GM20431 (cell line): ENCODE measurements at regions not wholly inside any gene's neighbourhood (a gene's known extent, or its start where the extent isn't known, plus 50 kb on each side); places are given as distances from the start of the nearest gene placed in this dataset.

Experiments
- in situ Hi-C: fragments of 300-500 bp; cut with MseI, MboI; formaldehyde crosslinking; loops from one replicate; pipeline ENCODE4 v1.15.0; 2020; ENCODE audit warnings: low sequenced_read_pairs; ENCODE audit not compliant: unreplicated experiment

- in situ Hi-C loops: no loop called here
These were observed 986.4 kb downstream of the REEP3 start for GRCh38 chr10:64507651-64508028.

DNA sequence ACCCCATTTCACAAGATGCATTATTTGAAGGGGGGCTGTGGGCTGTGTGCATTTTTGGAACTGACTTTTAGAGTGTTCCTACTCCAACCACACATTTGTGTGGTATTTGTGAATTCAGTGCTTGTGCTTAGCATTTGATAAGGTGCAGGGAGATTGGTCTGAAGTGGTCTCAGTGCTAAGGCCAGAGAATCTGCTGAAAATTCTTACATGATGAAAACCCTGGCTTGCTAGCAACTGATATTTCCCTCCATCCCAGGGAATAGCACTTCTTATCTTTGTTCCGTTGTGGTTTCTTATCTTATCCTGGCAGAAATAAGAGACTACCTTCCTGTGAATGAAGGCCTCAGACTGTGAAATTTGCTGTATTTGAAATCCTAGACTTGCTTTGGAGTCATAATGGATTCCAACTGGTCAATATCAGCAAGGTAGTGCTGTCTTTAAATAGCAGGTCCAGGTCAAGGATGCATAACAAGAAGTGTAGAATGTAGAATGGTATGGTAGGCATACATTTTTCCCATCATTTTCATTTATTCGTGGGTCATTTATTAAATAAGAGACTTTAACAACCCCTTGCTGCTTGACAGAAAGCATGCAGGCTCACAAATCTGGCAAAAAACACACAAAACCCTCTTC lies 986.9 kb downstream of the REEP3 start:
- in situ Hi-C loops: no loop called here

DNA sequence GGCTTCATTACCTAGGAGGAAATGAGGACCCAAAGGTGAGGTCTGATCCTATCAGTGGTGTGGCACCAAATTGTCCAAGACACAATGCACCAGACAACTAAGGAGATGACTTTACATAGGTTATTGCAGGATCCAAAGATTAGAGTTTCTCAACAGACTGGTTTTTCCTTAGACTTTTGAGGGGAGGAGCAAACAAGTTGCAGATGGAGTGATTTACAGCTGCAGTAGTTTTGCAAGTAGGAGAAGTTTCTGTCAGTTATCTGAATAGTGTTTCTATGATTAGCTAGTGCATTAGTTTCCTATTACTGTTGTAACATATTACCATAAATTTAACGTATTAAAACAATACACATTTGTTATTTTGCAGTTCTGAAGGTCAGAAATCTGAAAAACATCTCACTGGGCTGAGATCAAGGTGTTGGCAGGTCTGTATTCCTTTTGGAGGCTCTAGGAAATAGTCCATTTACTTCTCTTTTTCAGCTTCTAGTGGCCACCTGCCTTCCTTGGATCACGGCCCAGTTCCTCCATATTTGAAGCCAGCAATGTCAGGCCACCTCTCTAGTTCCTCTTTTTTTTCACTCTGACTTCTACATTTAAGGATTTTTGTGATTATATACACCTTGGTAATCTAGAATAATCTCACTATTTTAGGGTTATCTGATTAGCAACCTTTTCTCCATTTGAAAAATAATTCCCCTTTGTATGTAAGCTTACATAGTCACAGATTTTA lies 994.9 kb downstream of the REEP3 start:
- in situ Hi-C loops: no loop called here

DNA sequence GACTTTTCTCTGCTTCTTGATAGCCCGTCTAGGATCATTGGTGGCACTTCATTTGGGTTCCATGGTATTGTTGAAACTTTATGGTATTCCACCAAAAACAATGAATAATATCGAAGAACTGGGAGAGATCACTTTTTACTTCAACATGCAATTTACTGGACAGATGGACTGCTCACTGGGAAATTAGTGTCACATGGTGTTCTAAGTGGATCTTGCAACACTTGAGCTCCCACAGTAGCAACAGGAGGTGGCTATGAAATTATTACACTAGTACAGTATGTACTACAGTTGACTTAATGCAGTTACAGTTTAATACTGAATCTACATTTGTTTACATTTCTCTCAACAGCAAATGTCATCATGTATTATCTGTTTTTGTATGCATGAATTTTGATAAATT lies 997.3 kb downstream of the REEP3 start:
- in situ Hi-C loops: no loop called here

GRCh38 chr10:64519427-64519826 lies 998.2 kb downstream of the REEP3 start:
- in situ Hi-C loops: no loop called here

- in situ Hi-C loops: no loop called here
These were observed 998.6 kb downstream of the REEP3 start for GRCh38 chr10:64519831-64520230.

GRCh38 chr10:64523065-64523759 lies 1002.0 kb downstream of the REEP3 start:
- in situ Hi-C loops: no loop called here

- in situ Hi-C loops: no loop called here
These were observed 1007.2 kb downstream of the REEP3 start for GRCh38 chr10:64528294-64529002.

DNA sequence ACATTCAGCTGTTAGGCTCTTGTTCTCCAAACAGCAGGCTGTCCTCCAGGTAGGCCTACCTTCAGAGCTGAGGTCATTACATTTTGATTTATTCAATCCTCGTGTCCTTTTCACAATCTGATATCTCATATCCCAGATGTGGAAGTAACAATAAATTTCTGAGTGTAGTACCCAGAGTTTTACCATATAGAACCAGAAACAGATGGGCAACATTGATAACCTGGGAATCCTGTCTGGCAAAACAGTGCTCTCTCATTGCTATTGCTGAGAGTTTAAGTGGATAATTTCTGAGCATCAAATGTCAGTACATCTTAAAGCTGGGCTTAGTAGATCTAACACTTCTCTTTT lies 1007.8 kb downstream of the REEP3 start:
- in situ Hi-C loops: no loop called here

DNA sequence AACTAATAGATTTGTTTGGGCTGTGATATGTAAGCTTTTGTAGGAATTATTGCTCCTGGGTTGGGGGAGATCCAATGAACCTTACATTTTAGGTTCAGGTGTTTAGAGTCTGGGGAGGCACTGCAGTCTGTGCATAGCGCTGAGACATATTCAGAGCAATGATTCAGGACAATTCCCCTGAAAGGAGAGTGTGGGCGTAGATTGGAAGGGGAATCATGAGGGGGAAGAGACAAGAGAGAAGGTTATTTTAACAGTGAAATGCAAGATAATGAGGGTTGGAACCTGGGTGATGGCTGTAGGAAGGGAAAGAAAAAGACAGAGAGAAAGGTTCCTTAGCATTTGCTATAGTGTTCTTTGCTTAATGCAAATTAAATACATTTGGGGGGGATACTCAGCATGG lies 1013.4 kb downstream of the REEP3 start:
- in situ Hi-C loops: no loop called here

DNA sequence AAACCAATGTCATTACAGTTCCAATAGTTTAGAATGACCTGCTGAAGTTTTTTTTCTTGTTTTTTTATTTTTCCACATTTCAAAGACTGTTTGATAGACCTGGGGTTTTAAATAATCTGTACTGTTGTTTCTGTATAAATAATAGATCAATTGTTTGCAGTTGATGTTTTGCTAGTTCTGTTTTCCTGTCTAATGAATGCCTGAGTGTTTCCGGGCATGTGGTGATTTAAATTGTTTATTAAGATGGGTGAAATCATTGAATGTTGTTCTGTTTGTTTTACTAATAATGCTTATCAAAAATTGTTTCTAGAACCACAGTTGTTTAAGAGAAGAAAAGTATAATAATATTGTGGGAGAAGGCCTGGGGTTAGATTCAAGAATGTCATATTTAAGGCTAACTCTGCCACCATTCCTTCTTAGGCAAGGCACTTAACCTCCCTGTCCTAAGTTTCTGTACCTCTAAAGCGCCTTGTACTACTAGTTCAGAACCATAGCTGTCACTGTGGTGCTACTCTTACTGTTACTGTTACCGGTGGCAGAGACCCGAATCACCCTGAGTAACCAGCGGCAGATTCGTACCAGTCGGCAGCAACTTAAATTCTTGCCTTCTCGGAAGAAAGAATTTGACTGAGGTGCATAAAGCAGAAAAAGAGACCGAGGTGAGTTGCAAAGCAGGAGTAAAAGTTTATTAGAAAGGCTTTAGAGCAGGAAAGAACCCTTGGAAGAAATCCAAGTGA lies 1014.1 kb downstream of the REEP3 start:
- in situ Hi-C loops: no loop called here

DNA sequence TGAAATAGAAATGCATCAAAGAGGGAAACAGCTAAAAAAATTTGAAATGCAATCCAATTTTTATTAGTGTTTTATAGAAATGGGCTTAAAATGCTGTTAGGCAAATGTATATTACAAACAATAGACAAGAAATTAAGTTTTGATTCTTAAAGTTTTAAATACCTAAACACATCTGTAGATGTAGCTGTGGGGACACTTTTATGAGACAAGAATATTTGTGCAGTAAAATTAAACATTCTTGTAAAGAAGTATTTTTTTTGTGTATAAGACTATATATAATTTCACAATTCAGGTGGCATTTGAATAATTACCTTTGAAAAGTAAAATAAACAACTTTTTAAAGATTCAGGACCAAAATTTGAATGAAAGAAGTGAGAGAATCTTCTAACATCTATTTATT lies 1015.9 kb downstream of the REEP3 start:
- in situ Hi-C loops: no loop called here

- in situ Hi-C loops: no loop called here
These were observed 1016.7 kb downstream of the REEP3 start for GRCh38 chr10:64537928-64538327.

GRCh38 chr10:64546073-64546472 lies 1024.9 kb downstream of the REEP3 start:
- in situ Hi-C loops: no loop called here

DNA sequence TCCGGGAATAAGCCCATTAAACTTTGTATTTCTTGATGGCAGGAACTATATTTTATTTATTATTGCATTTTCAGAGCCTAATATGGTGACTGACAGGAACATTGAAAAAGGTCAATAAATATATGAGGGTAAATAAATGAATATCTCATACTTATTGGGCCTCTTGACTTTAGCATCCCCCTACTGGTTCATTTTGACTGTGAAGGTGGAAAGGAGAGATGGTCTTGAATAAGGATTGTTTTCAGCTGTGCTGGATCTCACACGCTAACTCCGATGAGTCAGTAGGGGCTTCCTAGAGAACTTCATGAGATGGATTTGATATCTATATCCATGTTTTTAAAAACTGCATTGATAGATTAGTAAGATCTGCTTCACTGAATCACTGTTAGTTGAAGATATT lies 1026.0 kb downstream of the REEP3 start:
- in situ Hi-C loops: no loop called here

GRCh38 chr10:64555666-64556065 lies 1034.5 kb downstream of the REEP3 start:
- in situ Hi-C loops: no loop called here

- in situ Hi-C loops: no loop called here
These were observed 1037.1 kb downstream of the REEP3 start for GRCh38 chr10:64558094-64558835.

GRCh38 chr10:64571056-64571455 lies 1049.9 kb downstream of the REEP3 start:
- in situ Hi-C loops: no loop called here

GRCh38 chr10:64573623-64574325 lies 1052.6 kb downstream of the REEP3 start:
- in situ Hi-C loops: no loop called here
